A549 (cell line): ENCODE measurements at regions not wholly inside any gene's neighbourhood (a gene's known extent, or its start where the extent isn't known, plus 50 kb on each side); places are given as distances from the start of the nearest gene placed in this dataset.

Experiments
- ATAC-seq, 2 experiments: fragments of 200-7000 bp in 1 of 2; fragments of >200 bp in 1 of 2; cut with Nextera tagmentation in 1 of 2; cut with Tn5 transposase in 1 of 2; 3 replicates each; pipeline versions ENCODE4 v1.8.0 to v1.9.1; 2018 to 2020; ENCODE audit warnings: mild to moderate bottlenecking in 1 of 2, moderate library complexity in 1 of 2
- CTCF ChIA-PET: fragments of 300-600 bp; sonication (Branson Sonifier 250); formaldehyde crosslinking; extraction: SDS; loops from one replicate; lab custom pipeline; 2021; ENCODE audit warnings: antibody characterized with exemption, inconsistent platforms; lab: Yijun Ruan, JAX
- POLR2A ChIA-PET: fragments of 350-600 bp; formaldehyde crosslinking; extraction: SDS; loops from one replicate; lab custom pipeline; 2021; ENCODE audit warnings: antibody characterized with exemption, inconsistent platforms; lab: Yijun Ruan, JAX
- DNase-seq, 2 experiments: peaks; one replicate each; pipeline versions ENCODE4 v3.0.0 to v3.0.0-alpha.2; 2011 to 2016; ENCODE audit warnings: low read depth in 1 of 2, low spot score in 1 of 2
- FAIRE-seq: peaks from 2 replicates; lab custom pipeline; 2011; peaks lifted over from hg19 to GRCh38; lab: Jason Lieb, UNC
- H3K27ac ChIP-seq, 2 experiments: fragments of >200 bp; sonication (Bioruptor Twin); formaldehyde crosslinking; 3 replicates each; pipeline ENCODE4 v1.5.1; 2016 to 2017
- H3K4me1 ChIP-seq: fragments of >200 bp; sonication (Bioruptor Twin); formaldehyde crosslinking; 3 replicates; pipeline ENCODE4 v1.6.1; 2016
- H3K4me2 ChIP-seq: fragments of >200 bp; sonication (Bioruptor Twin); formaldehyde crosslinking; 3 replicates; pipeline ENCODE4 v1.6.1; 2016
- H3K4me3 ChIP-seq: fragments of >200 bp; sonication (Bioruptor Twin); formaldehyde crosslinking; 3 replicates; pipeline ENCODE4 v1.5.1; 2016
- H3K9me3 ChIP-seq: fragments of >200 bp; sonication (Bioruptor Twin); formaldehyde crosslinking; 3 replicates; pipeline ENCODE4 v1.6.1; 2016
- CEBPB ChIP-seq, 2 experiments: fragments of >200 bp in 1 of 2; sonication (Bioruptor Twin) in 1 of 2; formaldehyde crosslinking in 1 of 2; IDR thresholded peaks; 2 replicates each; pipeline ENCODE4 v1.6.1; 2012 to 2016
- CHD2 ChIP-seq: fragments of 150-350 bp; IDR thresholded peaks from 2 replicates; pipeline ENCODE4 v1.6.1; 2014; ENCODE audit warnings: low read length; ENCODE audit not compliant: partially characterized antibody
- CHD4 ChIP-seq: fragments of 200-600 bp; sonication (generic); IDR thresholded peaks from 2 replicates; pipeline ENCODE4 v1.6.1; 2016; ENCODE audit warnings: antibody characterized with exemption, mild to moderate bottlenecking, borderline replicate concordance
- EHMT2 ChIP-seq: fragments of 200-600 bp; sonication (generic); IDR thresholded peaks from 2 replicates; pipeline ENCODE4 v1.6.1; 2016; ENCODE audit warnings: antibody characterized with exemption, low read depth, mild to moderate bottlenecking, moderate library complexity
- ESRRA ChIP-seq: fragments of 150-350 bp; IDR thresholded peaks from 2 replicates; pipeline ENCODE4 v1.6.1; 2014; ENCODE audit warnings: mild to moderate bottlenecking, low read length, borderline replicate concordance
- FOXS1 ChIP-seq: fragments of 250-450 bp; sonication (Bioruptor Pico); IDR thresholded peaks from 2 replicates; pipeline ENCODE4 v1.5.0; 2020; ENCODE audit warnings: mild to moderate bottlenecking, moderate library complexity
- HDAC2 ChIP-seq: fragments of 200-600 bp; sonication (generic); IDR thresholded peaks from 2 replicates; pipeline ENCODE4 v1.6.1; 2016
- HEYL ChIP-seq: fragments of 250-450 bp; sonication (Bioruptor Pico); IDR thresholded peaks from 2 replicates; pipeline ENCODE4 v1.8.0; 2021; ENCODE audit warnings: mild to moderate bottlenecking, moderate library complexity
- HOXA7 ChIP-seq: fragments of 250-450 bp; sonication (Bioruptor Pico); IDR thresholded peaks from 2 replicates; pipeline ENCODE4 v1.5.0; 2020; ENCODE audit warnings: mild to moderate bottlenecking, moderate library complexity
- MAFK ChIP-seq: fragments of 450-650 bp; IDR thresholded peaks from 2 replicates; pipeline ENCODE4 v1.6.1; 2014; ENCODE audit not compliant: partially characterized antibody
- PHF8 ChIP-seq: fragments of 200-600 bp; sonication (generic); IDR thresholded peaks from 2 replicates; pipeline ENCODE4 v1.6.1; 2016; ENCODE audit warnings: low read depth, mild to moderate bottlenecking, antibody characterized with exemption, moderate library complexity, borderline replicate concordance
- POLR2AphosphoS2 ChIP-seq: conservative IDR thresholded peaks from 2 replicates; pipeline ENCODE4 v1.6.1; 2012; ENCODE audit warnings: low read length, improper control_type of control experiment, inconsistent platforms
- RARB ChIP-seq: fragments of 250-450 bp; sonication (Bioruptor Pico); IDR thresholded peaks from 2 replicates; pipeline ENCODE4 v1.8.0; 2021; ENCODE audit warnings: mild to moderate bottlenecking, moderate library complexity
- WGBS: methylation state at CpG from one replicate; pipeline ENCODE4 v1.1.6; 2017; ENCODE audit errors: missing lambda C conversion rate; 5-methylcytosine and 5-hydroxymethylcytosine counted together
- TF ChIP-seq, protein P1 (sequence below): fragments of 250-450 bp; sonication (Bioruptor Pico); IDR thresholded peaks from 2 replicates; pipeline ENCODE4 v1.5.0; 2021; ENCODE audit warnings: mild to moderate bottlenecking, moderate library complexity, borderline replicate concordance
- TF ChIP-seq, protein P2 (sequence below): IDR thresholded peaks from 2 replicates; pipeline ENCODE4 v1.6.1; 2012
- TF ChIP-seq, protein P3 (sequence below): fragments of >200 bp; sonication (Bioruptor Twin); formaldehyde crosslinking; IDR thresholded peaks from 3 replicates; pipeline ENCODE4 v1.5.1; 2016
- TF ChIP-seq, protein P4 (sequence below): IDR thresholded peaks from 2 replicates; pipeline ENCODE4 v1.6.1; 2012; ENCODE audit warnings: low read depth, borderline replicate concordance
- TF ChIP-seq, protein P5 (sequence below): fragments of 450-650 bp; IDR thresholded peaks from 2 replicates; pipeline ENCODE4 v1.6.1; 2014; ENCODE audit warnings: antibody characterized with exemption

DNA sequence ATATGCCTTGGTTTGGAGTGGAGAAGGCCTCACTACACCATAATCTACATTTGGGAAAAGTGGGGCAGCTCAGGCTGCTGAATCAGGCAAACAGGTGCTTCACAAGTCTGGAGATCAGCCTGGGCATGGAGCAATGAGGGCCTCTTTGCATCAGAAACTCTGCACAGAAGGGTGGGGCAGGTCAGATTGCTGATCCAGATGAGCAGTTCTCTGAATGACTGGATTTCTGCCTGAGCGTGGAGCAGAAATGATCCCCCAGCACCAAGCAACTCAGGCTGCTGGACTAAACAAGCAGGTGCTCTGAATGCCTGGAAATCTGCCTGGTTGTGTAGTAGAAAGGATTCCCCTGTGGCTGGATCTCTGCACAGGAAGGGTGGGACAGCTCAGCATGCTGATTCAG lies 605.3 kb upstream of the ZNF804A start:
- ATAC-seq (no peak), DNase-seq (no peak)
- ChIA-PET CTCF (no interaction called here), POLR2A (no interaction called here)
- no peaks in the 10 kb centered on the region for H3K9me3 ChIP-seq
- H3K4me3 ChIP-seq, result no peak overlapping the region
- WGBS, result 83% methylated on average over 1 of the region's 1 CpG
- 0 out of 6 replicates have a peak overlapping the region, but pooled peaks of 1 of the 2 experiments have one; percentile 12 for H3K27ac ChIP-seq
- H3K4me1 ChIP-seq, result peaks cover 7% of the 10 kb centered on the region; the same call in 1 of the 3 replicates
- TF ChIP-seq, protein P1, sequence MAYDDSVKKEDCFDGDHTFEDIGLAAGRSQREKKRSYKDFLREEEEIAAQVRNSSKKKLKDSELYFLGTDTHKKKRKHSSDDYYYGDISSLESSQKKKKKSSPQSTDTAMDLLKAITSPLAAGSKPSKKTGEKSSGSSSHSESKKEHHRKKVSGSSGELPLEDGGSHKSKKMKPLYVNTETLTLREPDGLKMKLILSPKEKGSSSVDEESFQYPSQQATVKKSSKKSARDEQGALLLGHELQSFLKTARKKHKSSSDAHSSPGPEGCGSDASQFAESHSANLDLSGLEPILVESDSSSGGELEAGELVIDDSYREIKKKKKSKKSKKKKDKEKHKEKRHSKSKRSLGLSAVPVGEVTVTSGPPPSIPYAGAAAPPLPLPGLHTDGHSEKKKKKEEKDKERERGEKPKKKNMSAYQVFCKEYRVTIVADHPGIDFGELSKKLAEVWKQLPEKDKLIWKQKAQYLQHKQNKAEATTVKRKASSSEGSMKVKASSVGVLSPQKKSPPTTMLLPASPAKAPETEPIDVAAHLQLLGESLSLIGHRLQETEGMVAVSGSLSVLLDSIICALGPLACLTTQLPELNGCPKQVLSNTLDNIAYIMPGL (CRISPR knock-in tag), result no peak
- TF ChIP-seq EHMT2 (no peak), PHF8 (no peak)
- TF ChIP-seq, all 56 proteins: peak for 0
- FAIRE-seq, result no peak
- H3K4me2 ChIP-seq, result no peak overlapping the region

DNA sequence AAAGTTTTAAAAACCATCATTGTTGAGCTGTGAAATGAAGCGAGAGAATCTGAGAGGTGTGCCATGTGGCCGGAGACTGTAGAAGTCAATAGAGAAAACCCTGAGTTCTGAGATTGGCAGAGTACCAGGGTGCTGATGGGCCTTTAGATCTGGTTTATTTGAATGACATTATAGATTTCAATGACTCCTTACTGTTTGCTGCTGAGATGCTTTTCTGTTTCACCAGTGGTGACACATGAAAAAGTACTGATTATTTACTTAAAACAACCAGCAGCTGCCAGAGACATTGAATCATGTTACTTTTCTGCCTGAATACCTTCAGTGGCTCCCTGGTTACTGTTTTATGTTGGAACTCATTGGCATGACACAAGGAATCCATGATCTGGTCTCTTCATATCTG lies 602.7 kb upstream of the ZNF804A start:
- Histone ChIP-seq H3K4me1 (peaks cover 7% of the 10 kb centered on the region; the same call in 1 of the 3 replicates), H3K4me3 (no peak overlapping the region), H3K4me2 (peak overlapping the region; percentile 11; the same call in 1 of the 3 replicates), H3K9me3 (no peaks in the 10 kb centered on the region), H3K27ac (no peak overlapping the region)
- CTCF ChIA-PET, result no interaction called here
- TF ChIP-seq, protein P2, sequence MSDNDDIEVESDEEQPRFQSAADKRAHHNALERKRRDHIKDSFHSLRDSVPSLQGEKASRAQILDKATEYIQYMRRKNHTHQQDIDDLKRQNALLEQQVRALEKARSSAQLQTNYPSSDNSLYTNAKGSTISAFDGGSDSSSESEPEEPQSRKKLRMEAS, result no peak
- no peak for TF ChIP-seq CEBPB (IDR thresholded peaks at IDR 0.05)
- TF ChIP-seq POLR2AphosphoS2, result no peak
- TF ChIP-seq CHD4, result no peak
- no peak for TF ChIP-seq CHD2
- TF ChIP-seq, protein P3, sequence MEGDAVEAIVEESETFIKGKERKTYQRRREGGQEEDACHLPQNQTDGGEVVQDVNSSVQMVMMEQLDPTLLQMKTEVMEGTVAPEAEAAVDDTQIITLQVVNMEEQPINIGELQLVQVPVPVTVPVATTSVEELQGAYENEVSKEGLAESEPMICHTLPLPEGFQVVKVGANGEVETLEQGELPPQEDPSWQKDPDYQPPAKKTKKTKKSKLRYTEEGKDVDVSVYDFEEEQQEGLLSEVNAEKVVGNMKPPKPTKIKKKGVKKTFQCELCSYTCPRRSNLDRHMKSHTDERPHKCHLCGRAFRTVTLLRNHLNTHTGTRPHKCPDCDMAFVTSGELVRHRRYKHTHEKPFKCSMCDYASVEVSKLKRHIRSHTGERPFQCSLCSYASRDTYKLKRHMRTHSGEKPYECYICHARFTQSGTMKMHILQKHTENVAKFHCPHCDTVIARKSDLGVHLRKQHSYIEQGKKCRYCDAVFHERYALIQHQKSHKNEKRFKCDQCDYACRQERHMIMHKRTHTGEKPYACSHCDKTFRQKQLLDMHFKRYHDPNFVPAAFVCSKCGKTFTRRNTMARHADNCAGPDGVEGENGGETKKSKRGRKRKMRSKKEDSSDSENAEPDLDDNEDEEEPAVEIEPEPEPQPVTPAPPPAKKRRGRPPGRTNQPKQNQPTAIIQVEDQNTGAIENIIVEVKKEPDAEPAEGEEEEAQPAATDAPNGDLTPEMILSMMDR, result no peak
- TF ChIP-seq, protein P4, sequence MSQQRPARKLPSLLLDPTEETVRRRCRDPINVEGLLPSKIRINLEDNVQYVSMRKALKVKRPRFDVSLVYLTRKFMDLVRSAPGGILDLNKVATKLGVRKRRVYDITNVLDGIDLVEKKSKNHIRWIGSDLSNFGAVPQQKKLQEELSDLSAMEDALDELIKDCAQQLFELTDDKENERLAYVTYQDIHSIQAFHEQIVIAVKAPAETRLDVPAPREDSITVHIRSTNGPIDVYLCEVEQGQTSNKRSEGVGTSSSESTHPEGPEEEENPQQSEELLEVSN, result no peak
- TF ChIP-seq HOXA7 (CRISPR knock-in tag), result no peak
- TF ChIP-seq HEYL (CRISPR knock-in tag), result no peak
- TF ChIP-seq, protein P5, sequence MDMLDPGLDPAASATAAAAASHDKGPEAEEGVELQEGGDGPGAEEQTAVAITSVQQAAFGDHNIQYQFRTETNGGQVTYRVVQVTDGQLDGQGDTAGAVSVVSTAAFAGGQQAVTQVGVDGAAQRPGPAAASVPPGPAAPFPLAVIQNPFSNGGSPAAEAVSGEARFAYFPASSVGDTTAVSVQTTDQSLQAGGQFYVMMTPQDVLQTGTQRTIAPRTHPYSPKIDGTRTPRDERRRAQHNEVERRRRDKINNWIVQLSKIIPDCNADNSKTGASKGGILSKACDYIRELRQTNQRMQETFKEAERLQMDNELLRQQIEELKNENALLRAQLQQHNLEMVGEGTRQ, result no peak
- TF ChIP-seq HDAC2, result no peak
- TF ChIP-seq RARB (CRISPR knock-in tag), result no peak
- TF ChIP-seq, protein P1 (CRISPR knock-in tag), result no peak
- no peak for TF ChIP-seq ESRRA
- no peak for TF ChIP-seq MAFK
- no peak for TF ChIP-seq FOXS1 (CRISPR knock-in tag)
- 8% methylated on average over 2 of the region's 2 CpGs for WGBS
- ATAC-seq, result peak; percentile 70 to 74; a peak in 5 of 6 replicates
- DNase-seq, result peak; percentile 1 to 50
- POLR2A ChIA-PET, result no interaction called here
- FAIRE-seq, result no peak
